ENCODE measurements at regions not wholly inside any gene's neighbourhood (a gene's known extent, or its start where the extent isn't known, plus 50 kb on each side); places are given as distances from the start of the nearest gene placed in this dataset.

DNA sequence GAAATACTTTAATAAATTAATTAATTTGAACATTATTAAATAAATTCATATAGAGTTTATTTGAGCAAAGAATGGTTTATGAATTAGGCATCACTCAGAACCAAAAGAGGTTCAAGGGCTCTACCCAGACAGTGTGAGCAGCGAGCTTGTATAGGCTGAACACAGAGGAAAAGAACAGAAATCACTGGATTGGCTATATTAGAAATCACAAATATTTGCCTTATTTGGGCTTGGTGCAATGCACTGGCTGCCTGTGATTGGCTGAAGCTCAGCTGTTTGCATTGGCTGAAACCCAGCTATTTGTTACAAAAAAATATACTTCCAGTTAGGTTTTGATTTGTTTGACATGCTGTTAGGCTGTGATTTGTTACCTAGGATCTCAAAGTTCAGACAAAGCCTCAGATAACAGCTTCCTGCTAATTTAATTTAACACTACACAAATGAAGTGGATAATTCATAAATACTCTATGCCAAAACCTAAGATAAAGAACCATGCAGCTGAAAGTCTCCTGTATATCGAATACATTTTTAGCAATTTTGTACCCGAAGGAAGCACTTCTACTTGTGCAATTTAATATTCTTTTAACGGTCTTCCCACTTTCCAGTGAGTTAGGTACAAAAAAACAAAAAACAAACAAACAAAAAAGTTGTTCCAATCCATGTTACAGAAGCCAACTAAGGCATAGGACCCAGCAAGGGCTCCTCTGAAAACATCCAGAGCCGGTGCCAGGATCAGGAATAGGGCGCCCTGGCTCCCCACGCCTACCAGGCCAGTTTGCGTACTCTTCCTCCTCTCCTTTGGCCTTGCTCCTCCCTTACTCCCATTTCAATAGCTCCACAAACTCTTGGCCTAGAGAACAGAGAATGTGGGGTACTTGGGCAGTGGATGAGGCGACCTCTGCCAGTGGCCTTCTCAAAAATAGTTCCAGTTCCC, 179.1 kb downstream of the DUSP10 start:
- TF ChIP-seq EZH2 (IDR thresholded peaks at IDR 0.05; ENCODE audit: insufficient read depth, poor library complexity, severe bottlenecking) (no peak), EZH2phosphoT487 (IDR thresholded peaks at IDR 0.05; ENCODE audit: insufficient read depth, low read depth) (no peak)
